ENCODE measurements at regions not wholly inside any gene's neighbourhood (a gene's known extent, or its start where the extent isn't known, plus 50 kb on each side); places are given as distances from the start of the nearest gene placed in this dataset.
A peak's percentile ranks its signal among the peaks of the same experiment; 100 is the strongest.

DNA sequence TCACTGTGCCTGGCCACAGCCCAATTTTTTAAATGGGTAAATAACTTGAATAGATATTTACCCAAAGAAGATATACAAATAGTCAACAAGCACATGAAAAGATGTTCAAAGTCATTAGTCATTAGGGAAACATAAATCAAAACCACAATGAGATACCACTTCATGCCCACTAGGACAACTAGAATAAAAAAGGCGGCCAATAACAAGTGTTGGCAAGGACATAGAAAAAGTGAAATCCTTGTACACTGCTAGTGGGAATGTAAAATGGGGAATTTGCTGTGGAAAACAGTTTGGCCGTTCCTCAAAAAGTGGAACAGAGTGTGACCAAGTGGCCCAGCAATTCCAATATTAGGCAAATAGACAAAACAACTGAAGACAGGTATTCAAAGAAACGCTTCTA is 270.1 kb downstream of the TFCP2L1 start:
- TF ChIP-seq, protein P1, sequence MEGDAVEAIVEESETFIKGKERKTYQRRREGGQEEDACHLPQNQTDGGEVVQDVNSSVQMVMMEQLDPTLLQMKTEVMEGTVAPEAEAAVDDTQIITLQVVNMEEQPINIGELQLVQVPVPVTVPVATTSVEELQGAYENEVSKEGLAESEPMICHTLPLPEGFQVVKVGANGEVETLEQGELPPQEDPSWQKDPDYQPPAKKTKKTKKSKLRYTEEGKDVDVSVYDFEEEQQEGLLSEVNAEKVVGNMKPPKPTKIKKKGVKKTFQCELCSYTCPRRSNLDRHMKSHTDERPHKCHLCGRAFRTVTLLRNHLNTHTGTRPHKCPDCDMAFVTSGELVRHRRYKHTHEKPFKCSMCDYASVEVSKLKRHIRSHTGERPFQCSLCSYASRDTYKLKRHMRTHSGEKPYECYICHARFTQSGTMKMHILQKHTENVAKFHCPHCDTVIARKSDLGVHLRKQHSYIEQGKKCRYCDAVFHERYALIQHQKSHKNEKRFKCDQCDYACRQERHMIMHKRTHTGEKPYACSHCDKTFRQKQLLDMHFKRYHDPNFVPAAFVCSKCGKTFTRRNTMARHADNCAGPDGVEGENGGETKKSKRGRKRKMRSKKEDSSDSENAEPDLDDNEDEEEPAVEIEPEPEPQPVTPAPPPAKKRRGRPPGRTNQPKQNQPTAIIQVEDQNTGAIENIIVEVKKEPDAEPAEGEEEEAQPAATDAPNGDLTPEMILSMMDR (IDR thresholded peaks at IDR 0.05; ENCODE audit: low read depth, low read length), result no peak
- DNase-seq (ENCODE audit: low read depth in 1 of 2, low spot score in 1 of 2), result no peak

DNA sequence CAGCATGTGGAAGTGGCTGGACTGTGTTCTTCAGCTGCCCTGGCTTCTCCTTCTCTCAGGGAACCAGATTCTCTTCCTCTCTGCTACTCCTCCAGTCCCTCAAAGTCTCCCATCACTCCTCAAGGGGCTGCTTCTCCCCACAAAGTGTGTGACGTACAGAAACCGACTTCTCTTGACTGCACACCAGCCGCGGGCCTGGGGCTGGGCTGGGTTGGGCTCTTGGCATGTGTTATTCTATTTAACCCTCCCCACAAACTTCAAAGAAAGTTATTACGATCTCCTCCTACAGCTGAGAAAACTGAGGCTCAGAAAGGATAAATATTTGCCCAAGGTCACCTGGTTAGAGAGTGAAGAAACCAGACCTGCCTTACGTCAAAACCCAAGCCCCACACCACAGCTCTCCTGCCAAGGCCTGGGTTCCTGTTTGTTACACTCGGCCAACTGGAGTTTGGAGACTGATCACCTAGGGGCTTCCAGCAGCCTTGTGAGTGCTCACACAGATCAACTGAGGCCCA is 269.0 kb downstream of the TFCP2L1 start:
- Histone ChIP-seq H3K27ac (no peak overlapping the region), H3K36me3 (no peaks in the 10 kb centered on the region), H3K9me3 (ENCODE audit: low read depth) (no peaks in the 10 kb centered on the region), H3K27me3 (no peaks in the 10 kb centered on the region), H3K4me1 (ENCODE audit: low read depth) (no peaks in the 10 kb centered on the region), H3K4me3 (no peak overlapping the region)
- TF ChIP-seq, protein P1 (IDR thresholded peaks at IDR 0.05; ENCODE audit: low read depth, low read length), result no peak
- DNase-seq (ENCODE audit: low read depth in 1 of 2, low spot score in 1 of 2), result no peak

More for the DNA sequence above, 270.1 kb downstream of the TFCP2L1 start:
- Histone ChIP-seq H3K9me3 (ENCODE audit: low read depth) (no peaks in the 10 kb centered on the region), H3K4me1 (ENCODE audit: low read depth) (no peaks in the 10 kb centered on the region), H3K36me3 (no peaks in the 10 kb centered on the region), H3K4me3 (no peak overlapping the region), H3K27ac (no peak overlapping the region), H3K27me3 (no peaks in the 10 kb centered on the region)

DNA sequence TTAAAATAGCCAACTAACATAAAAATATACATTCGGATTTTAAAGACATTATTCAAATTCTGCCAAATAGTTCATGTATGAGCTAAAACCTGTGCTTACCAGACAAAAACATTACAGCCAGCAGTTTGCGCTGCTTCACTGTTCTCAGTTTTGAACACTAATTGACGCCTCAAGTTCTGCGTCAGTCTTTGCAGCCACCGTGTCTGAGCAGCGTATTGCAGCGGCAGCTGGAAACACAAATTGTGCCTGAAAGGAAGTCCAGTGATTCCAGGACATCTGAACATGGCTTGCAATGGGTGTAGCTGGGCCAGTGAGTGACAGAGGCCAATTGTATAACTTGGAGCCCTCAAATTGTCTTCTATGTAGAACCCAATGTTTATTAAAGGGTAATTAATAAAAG is 267.6 kb downstream of the TFCP2L1 start:
- Histone ChIP-seq H3K27ac (no peak overlapping the region), H3K4me1 (ENCODE audit: low read depth) (no peaks in the 10 kb centered on the region), H3K4me3 (no peak overlapping the region), H3K36me3 (no peaks in the 10 kb centered on the region), H3K27me3 (no peaks in the 10 kb centered on the region), H3K9me3 (ENCODE audit: low read depth) (no peaks in the 10 kb centered on the region)
- TF ChIP-seq, protein P1 (IDR thresholded peaks at IDR 0.05; ENCODE audit: low read depth, low read length), result no peak
- DNase-seq (ENCODE audit: low read depth in 1 of 2, low spot score in 1 of 2), result no peak

DNA sequence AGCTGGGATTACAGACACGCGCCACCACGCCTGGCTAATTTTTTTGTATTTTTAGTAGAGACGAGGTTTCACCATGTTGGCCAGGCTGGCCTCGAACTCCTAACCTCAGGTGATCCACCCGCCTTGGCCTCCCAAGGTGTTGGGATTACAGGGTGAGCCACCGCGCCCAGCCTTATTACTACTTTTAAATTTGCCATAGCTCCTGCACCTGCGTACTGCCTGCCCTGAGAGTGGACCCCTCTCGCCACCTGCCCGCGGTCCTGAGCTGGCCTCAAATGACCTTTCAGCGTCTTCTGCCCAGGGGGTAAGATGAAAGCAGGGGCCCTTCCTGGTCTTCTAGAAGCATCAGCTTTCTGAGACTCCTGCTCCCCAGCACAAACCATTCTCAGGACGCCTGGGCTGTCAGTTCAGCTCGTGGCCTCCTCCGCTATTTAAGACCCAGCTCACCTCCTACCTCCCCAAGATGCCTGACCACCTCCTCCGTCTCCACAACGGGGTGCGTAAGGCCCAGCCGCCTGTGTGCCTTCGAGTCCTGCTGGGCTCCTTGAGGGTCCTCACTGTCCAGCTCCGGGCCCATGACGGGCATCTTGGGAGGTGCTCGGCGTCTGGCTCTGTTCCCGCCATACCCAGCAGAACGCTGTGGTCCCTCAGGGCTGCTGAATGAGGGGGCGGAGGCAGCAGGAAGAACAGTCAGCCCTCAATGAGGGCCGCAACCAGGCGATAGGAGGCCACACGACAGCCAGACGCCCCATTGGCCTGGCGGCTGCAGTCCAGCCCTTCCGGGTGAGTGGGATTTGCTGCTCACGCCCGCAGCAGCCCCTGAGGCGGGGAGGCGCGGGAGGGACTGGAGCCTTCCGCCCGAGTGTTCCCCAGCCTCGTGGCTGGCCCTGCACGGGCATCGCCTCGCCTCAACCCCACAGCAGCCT is 266.6 kb downstream of the TFCP2L1 start:
- Histone ChIP-seq H3K27me3 (no peaks in the 10 kb centered on the region), H3K27ac (no peak overlapping the region), H3K4me1 (ENCODE audit: low read depth) (no peaks in the 10 kb centered on the region)

DNA sequence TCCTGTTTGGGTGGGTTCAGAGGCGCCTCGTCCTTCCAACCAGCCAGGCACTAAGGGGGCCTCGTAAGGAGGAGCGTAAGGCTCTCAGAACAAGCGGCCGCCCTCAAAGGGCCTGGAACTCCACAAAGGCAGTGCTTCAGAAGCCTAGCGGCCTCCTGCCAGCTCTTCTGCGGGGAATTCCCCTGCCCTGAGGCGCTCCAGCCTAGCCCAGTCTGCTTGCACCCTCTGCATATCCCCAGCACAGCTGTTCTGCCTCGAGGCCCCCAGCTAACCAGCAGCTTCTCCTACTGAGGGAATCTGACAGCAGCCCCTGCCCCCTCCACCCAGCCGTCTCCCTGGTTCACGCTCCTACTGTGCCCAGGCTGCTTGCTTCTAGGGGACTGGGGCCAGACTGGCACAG is 265.9 kb downstream of the TFCP2L1 start:
- TF ChIP-seq, protein P1 (IDR thresholded peaks at IDR 0.05; ENCODE audit: low read depth, low read length), result no peak
- Histone ChIP-seq H3K4me1 (ENCODE audit: low read depth) (no peaks in the 10 kb centered on the region), H3K36me3 (no peaks in the 10 kb centered on the region), H3K9me3 (ENCODE audit: low read depth) (no peaks in the 10 kb centered on the region), H3K4me3 (no peak overlapping the region), H3K27ac (no peak overlapping the region), H3K27me3 (no peaks in the 10 kb centered on the region)
- DNase-seq (ENCODE audit: low read depth in 1 of 2, low spot score in 1 of 2), result peak in 1 of 2 donors; percentile 65

More for the DNA sequence above, 266.6 kb downstream of the TFCP2L1 start:
- TF ChIP-seq, protein P1 (IDR thresholded peaks at IDR 0.05; ENCODE audit: low read depth, low read length), result no peak
- no peaks in the 10 kb centered on the region for H3K9me3 ChIP-seq (ENCODE audit: low read depth)
- H3K4me3 ChIP-seq, result no peak overlapping the region
- no peaks in the 10 kb centered on the region for H3K36me3 ChIP-seq
- DNase-seq (ENCODE audit: low read depth in 1 of 2, low spot score in 1 of 2), result peak in 1 of 2 donors; percentile 87

All from cardiac muscle cell (in vitro differentiated cells and primary cell).